Parathyroid adenoma (tissue), 2 donors: ENCODE measurements at regions not wholly inside any gene's neighbourhood (a gene's known extent, or its start where the extent isn't known, plus 50 kb on each side); places are given as distances from the start of the nearest gene placed in this dataset.

ENCODE experiments used
- H2AFZ ChIP-seq: fragments of 300-600 bp; sonication (generic); one replicate; pipeline ENCODE4 v1.7.0; 2017; ENCODE audit warnings: antibody characterized with exemption, mild to moderate bottlenecking
- H3K27ac ChIP-seq: fragments of 300-600 bp; sonication (generic); one replicate; pipeline ENCODE4 v1.7.0; 2017
- H3K27me3 ChIP-seq: fragments of 300-600 bp; sonication (generic); one replicate; pipeline ENCODE4 v1.7.0; 2017; ENCODE audit warnings: low read length; ENCODE audit not compliant: control insufficient read depth, insufficient read depth
- H3K36me3 ChIP-seq: fragments of 300-600 bp; sonication (generic); one replicate; pipeline ENCODE4 v1.7.0; 2017; ENCODE audit warnings: low read length; ENCODE audit not compliant: control insufficient read depth, insufficient read depth
- H3K4me1 ChIP-seq: fragments of 300-600 bp; sonication (generic); one replicate; pipeline ENCODE4 v1.7.0; 2017; ENCODE audit warnings: control low read depth
- H3K4me2 ChIP-seq: fragments of 300-600 bp; sonication (generic); one replicate; pipeline ENCODE4 v1.7.0; 2017; ENCODE audit warnings: low read length
- H3K4me3 ChIP-seq: fragments of 300-600 bp; sonication (generic); one replicate; pipeline ENCODE4 v1.7.0; 2017; ENCODE audit warnings: low read depth, low read length
- H3K79me2 ChIP-seq: fragments of 300-600 bp; sonication (generic); one replicate; pipeline ENCODE4 v1.7.0; 2017; ENCODE audit warnings: control low read depth
- H3K9ac ChIP-seq: fragments of 300-600 bp; sonication (generic); one replicate; pipeline ENCODE4 v1.7.0; 2017; ENCODE audit warnings: mild to moderate bottlenecking
- H3K9me3 ChIP-seq: fragments of 300-600 bp; sonication (generic); one replicate; pipeline ENCODE4 v1.7.0; 2017; ENCODE audit warnings: low read length; ENCODE audit not compliant: control insufficient read depth
- CTCF ChIP-seq: fragments of 300-600 bp; sonication (generic); IDR thresholded peaks from one replicate; pipeline ENCODE4 v1.7.0; 2017; ENCODE audit warnings: antibody characterized with exemption, mild to moderate bottlenecking
- donor health status: primary hyperparathyroidism.

GRCh38 chr4:100696531-100696930 lies 178.7 kb upstream of the EMCN start:
- H3K4me1 ChIP-seq = no peaks in the 10 kb centered on the region
- H3K79me2 ChIP-seq = no peaks in the 10 kb centered on the region
- H3K4me3 ChIP-seq = no peak overlapping the region
- no peak overlapping the region for H3K4me2 ChIP-seq
- H3K9ac ChIP-seq = no peak overlapping the region
- no peak overlapping the region for H2AFZ ChIP-seq
- H3K27ac ChIP-seq = no peak overlapping the region
- H3K27me3 ChIP-seq = no peaks in the 10 kb centered on the region
- H3K36me3 ChIP-seq = no peaks in the 10 kb centered on the region
- H3K9me3 ChIP-seq = no peaks in the 10 kb centered on the region
- no peak for TF ChIP-seq CTCF

GRCh38 chr4:100695871-100696270 lies 178.0 kb upstream of the EMCN start:
- Histone ChIP-seq H3K79me2 (no peaks in the 10 kb centered on the region), H3K4me3 (no peak overlapping the region), H2AFZ (no peak overlapping the region), H3K36me3 (no peaks in the 10 kb centered on the region), H3K27me3 (no peaks in the 10 kb centered on the region), H3K27ac (no peak overlapping the region), H3K9ac (no peak overlapping the region), H3K4me2 (no peak overlapping the region), H3K9me3 (no peaks in the 10 kb centered on the region), H3K4me1 (no peaks in the 10 kb centered on the region)
- TF ChIP-seq CTCF = no peak

GRCh38 chr4:100695039-100695654 lies 177.3 kb upstream of the EMCN start:
- Histone ChIP-seq H3K36me3 (no peaks in the 10 kb centered on the region), H3K9ac (no peak overlapping the region), H3K4me2 (no peak overlapping the region), H3K9me3 (no peaks in the 10 kb centered on the region), H3K4me3 (no peak overlapping the region), H3K4me1 (no peaks in the 10 kb centered on the region), H3K27ac (no peak overlapping the region), H3K27me3 (no peaks in the 10 kb centered on the region), H2AFZ (no peak overlapping the region), H3K79me2 (no peaks in the 10 kb centered on the region)
- no peak for TF ChIP-seq CTCF

- Histone ChIP-seq H3K9ac (no peak overlapping the region), H3K4me2 (no peak overlapping the region), H3K9me3 (no peaks in the 10 kb centered on the region), H3K36me3 (no peaks in the 10 kb centered on the region), H3K4me1 (no peaks in the 10 kb centered on the region), H2AFZ (no peak overlapping the region), H3K27me3 (no peaks in the 10 kb centered on the region), H3K79me2 (no peaks in the 10 kb centered on the region), H3K27ac (no peak overlapping the region), H3K4me3 (no peak overlapping the region)
- TF ChIP-seq CTCF = no peak
Measured at GRCh38 chr4:100694467-100694866, 176.6 kb upstream of the EMCN start.

GRCh38 chr4:100690812-100691211 lies 173.0 kb upstream of the EMCN start:
- Histone ChIP-seq H2AFZ (no peak overlapping the region), H3K9ac (no peak overlapping the region), H3K27ac (no peak overlapping the region), H3K79me2 (no peaks in the 10 kb centered on the region), H3K4me1 (no peaks in the 10 kb centered on the region), H3K9me3 (no peaks in the 10 kb centered on the region), H3K4me3 (no peak overlapping the region), H3K27me3 (no peaks in the 10 kb centered on the region), H3K4me2 (no peak overlapping the region), H3K36me3 (no peaks in the 10 kb centered on the region)
- no peak for TF ChIP-seq CTCF
